AG04450 (cell line): ENCODE measurements at regions not wholly inside any gene's neighbourhood (a gene's known extent, or its start where the extent isn't known, plus 50 kb on each side); places are given as distances from the start of the nearest gene placed in this dataset.

Experiments
- CTCF ChIA-PET: fragments of 300-600, 350-600 bp; formaldehyde crosslinking; extraction: SDS; loops from one replicate; lab custom pipeline; 2022; ENCODE audit warnings: antibody characterized with exemption, inconsistent platforms; lab: Charles Lee
- POLR2A ChIA-PET: fragments of 350-600 bp; formaldehyde crosslinking; extraction: SDS; loops from one replicate; lab custom pipeline; 2021; ENCODE audit warnings: antibody characterized with exemption, inconsistent platforms; lab: Yijun Ruan, JAX
- DNase-seq: peaks from one replicate; pipeline ENCODE4 v3.0.0-alpha.2; 2011; ENCODE audit warnings: low read depth, low spot score
- H3K27ac ChIP-seq: one replicate; pipeline ENCODE4 v1.5.1; 2012; ENCODE audit warnings: low read depth, low read length, control low read depth
- H3K27me3 ChIP-seq: one replicate; pipeline ENCODE4 v1.6.0; 2012; ENCODE audit warnings: low read length; ENCODE audit not compliant: control insufficient read depth, insufficient read depth
- H3K4me3 ChIP-seq: 2 replicates; pipeline ENCODE4 v1.5.1; 2011; ENCODE audit warnings: mild to moderate bottlenecking, low read depth, low read length, control low read depth
- H3K9me3 ChIP-seq: 2 replicates; pipeline ENCODE4 v1.5.1; 2012; ENCODE audit warnings: low read length; ENCODE audit not compliant: control insufficient read depth, insufficient read depth
- TF ChIP-seq, protein P1 (sequence below): IDR thresholded peaks from 2 replicates; pipeline ENCODE4 v1.5.1; 2011; ENCODE audit warnings: low read depth, low read length, control low read depth, inconsistent platforms

DNA sequence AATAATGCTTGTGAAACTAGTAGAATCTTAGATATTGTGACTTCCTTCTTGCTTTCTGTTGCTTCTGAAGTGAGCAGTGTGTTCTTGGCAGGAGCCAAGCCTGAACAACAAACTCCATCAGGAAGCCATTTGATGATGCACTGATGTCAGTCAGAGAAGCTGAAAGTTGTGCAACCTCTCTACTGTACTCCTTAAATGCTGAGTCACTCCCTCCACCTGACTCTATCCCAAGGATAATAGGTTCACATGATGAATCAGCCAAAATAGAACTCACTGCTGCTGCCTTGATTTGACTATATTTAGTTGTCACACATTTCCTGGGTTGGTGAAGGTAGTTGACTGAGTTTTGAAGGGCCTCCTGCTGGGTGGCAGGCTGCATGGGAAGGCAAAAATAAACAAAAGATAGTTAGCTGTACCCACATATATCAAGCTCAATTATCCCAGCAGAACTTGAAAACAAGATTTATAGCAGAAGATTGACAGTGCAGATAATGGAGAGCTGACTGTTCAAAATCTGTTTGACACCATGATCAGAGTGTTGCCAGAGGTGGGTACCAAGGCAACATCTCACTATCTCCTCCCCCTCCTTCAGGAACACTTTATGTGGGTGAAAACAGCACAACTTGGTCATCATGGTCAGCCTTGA, 328.4 kb upstream of the DPH6 start:
- CTCF ChIA-PET: interaction anchor here (1.7 kb wide), 1 partner anchor 123 kb away, joined by 5 read pairs; no protein-coding TSS in a partner anchor
- Histone ChIP-seq H3K4me3 (no peak overlapping the region), H3K27me3 (no peaks in the 10 kb centered on the region), H3K9me3 (no peaks in the 10 kb centered on the region), H3K27ac (no peak overlapping the region)
- DNase-seq: peak; percentile 29
- POLR2A ChIA-PET: no interaction called here
- TF ChIP-seq, protein P1, sequence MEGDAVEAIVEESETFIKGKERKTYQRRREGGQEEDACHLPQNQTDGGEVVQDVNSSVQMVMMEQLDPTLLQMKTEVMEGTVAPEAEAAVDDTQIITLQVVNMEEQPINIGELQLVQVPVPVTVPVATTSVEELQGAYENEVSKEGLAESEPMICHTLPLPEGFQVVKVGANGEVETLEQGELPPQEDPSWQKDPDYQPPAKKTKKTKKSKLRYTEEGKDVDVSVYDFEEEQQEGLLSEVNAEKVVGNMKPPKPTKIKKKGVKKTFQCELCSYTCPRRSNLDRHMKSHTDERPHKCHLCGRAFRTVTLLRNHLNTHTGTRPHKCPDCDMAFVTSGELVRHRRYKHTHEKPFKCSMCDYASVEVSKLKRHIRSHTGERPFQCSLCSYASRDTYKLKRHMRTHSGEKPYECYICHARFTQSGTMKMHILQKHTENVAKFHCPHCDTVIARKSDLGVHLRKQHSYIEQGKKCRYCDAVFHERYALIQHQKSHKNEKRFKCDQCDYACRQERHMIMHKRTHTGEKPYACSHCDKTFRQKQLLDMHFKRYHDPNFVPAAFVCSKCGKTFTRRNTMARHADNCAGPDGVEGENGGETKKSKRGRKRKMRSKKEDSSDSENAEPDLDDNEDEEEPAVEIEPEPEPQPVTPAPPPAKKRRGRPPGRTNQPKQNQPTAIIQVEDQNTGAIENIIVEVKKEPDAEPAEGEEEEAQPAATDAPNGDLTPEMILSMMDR: no peak

DNA sequence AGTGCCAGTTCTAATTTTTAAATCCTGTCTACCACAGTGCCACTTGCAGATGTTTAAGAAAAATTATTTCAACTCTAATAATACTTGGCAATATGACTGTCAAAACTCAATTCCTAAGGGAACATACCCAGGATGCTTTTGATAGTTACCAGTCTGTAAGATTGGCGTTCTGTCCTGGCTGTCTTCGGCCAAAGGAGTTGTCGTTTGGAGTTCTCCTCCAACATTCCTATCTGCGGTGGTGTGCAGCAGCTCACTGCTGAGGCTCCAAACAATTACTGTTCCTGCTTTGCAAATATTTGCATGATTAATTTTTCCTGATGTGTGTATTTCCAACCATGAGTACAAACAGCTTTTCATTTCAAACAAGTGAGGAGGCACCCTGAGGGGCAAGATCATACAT, 330.8 kb upstream of the DPH6 start:
- Histone ChIP-seq H3K27me3 (no peaks in the 10 kb centered on the region), H3K4me3 (no peak overlapping the region), H3K27ac (no peak overlapping the region), H3K9me3 (no peaks in the 10 kb centered on the region)
- no peak for DNase-seq
- TF ChIP-seq, protein P1: no peak
- POLR2A ChIA-PET: no interaction called here
- CTCF ChIA-PET: no interaction called here

DNA sequence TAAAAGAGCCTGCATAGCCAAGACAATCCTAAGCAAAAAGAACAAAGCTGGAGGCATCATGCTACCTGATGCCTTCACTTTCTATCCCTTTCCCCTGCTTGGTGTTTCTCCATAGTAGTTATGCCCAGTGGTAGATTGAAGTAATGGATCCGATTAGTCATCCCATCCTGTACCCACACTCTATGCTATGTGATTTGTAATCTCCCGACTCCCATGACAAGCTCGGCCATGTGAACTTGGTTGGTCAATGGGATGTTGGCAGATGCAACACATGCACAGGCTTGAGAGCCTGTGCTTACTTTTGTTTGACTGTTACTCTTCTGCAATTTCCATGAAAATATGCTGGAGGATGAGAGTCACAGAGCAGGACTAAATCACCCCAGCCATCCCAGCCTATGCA, 334.9 kb upstream of the DPH6 start:
- H3K9me3 ChIP-seq: no peaks in the 10 kb centered on the region
- no peak overlapping the region for H3K4me3 ChIP-seq
- ChIA-PET POLR2A (no interaction called here), CTCF (no interaction called here)
- H3K27me3 ChIP-seq: no peaks in the 10 kb centered on the region
- H3K27ac ChIP-seq: no peak overlapping the region
- TF ChIP-seq, protein P1: no peak
- no peak for DNase-seq

DNA sequence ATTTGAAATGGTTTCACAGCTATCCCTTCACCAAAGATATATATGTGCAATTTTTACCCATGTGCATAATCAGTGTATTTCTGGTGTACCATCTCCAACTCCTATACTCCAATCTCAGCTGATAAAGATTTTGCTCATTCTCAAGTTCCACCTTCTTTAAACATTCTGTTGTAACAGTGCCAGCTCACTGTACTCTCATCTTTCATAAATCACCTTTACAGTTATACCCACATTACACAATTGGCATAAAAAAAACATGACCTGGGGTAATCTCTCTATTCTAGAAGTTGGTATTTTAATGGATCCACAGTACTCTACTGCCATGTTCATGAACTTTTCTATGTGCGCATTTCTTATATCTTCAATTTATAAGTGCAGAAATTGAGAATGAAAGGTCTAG, 339.9 kb upstream of the DPH6 start:
- TF ChIP-seq, protein P1: no peak
- Histone ChIP-seq H3K27ac (no peak overlapping the region), H3K9me3 (no peaks in the 10 kb centered on the region), H3K27me3 (no peaks in the 10 kb centered on the region), H3K4me3 (no peak overlapping the region)
- ChIA-PET POLR2A (no interaction called here), CTCF (no interaction called here)
- no peak for DNase-seq

DNA sequence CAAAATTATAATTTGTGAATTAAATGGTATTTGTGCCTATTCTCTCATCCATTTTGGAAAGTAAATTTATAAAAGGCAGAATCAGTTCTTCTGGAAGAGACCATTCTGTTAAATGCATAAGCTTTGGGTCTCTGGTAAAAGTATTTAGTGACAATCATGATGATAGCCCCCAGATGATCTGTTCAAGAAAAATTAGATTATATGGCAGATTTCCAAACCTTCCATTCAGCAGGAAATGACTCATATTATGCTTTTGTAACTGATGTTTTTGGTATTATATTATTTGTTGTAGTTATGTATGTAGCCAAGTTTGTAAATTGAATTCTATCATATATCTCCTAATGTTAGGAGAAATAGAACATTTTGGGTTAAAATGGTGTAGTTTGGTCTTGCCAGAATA, 340.8 kb upstream of the DPH6 start:
- no peak for DNase-seq
- no peaks in the 10 kb centered on the region for H3K9me3 ChIP-seq
- no peak overlapping the region for H3K27ac ChIP-seq
- TF ChIP-seq, protein P1: no peak
- POLR2A ChIA-PET: no interaction called here
- CTCF ChIA-PET: no interaction called here
- no peak overlapping the region for H3K4me3 ChIP-seq
- no peaks in the 10 kb centered on the region for H3K27me3 ChIP-seq
